Testis (tissue), 2 donors: ENCODE measurements at regions not wholly inside any gene's neighbourhood (a gene's known extent, or its start where the extent isn't known, plus 50 kb on each side); places are given as distances from the start of the nearest gene placed in this dataset.

Source experiments
- POLR2A ChIP-seq: fragments of 450-650 bp; IDR thresholded peaks from one replicate; pipeline ENCODE4 v1.6.1; 2017; ENCODE audit warnings: antibody characterized with exemption, mild to moderate bottlenecking, moderate library complexity
- TF ChIP-seq, protein P1 (sequence below), 3 experiments: fragments of 450-650 bp in 2 of 3; fragments of 200-600 bp in 1 of 3; sonication (generic) in 1 of 3; IDR thresholded peaks; one replicate each; pipeline ENCODE4 v1.5.1; 2016 to 2019; ENCODE audit warnings: antibody characterized with exemption in 3 of 3, mild to moderate bottlenecking in 2 of 3, moderate library complexity in 1 of 3

DNA sequence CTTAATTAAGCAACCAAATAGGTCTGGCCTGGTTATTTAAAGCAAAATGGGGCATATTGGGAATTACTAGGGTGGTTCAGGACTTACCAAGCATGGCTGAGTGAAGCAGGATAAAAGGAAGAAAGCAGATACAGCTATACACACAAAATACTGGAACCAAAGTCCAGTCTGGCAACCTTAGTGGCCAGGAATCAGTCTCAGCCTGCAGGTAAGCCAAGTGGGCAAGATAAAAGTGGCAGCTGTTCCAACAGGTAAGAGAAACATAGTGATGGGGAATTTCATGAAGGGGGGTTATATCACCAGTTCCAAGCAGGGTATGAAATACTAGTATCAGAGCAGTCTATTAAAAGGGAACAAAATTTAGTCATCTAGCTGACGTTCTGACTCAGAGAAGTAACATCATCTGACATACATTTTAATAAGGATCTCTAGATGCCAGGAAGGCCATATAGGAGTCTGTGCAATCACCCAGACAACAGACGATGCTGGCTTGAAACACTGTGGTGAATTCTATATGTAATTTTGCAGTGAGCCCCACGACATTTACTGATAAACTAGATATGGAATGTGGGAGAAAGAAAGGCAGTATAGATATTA lies 292.1 kb upstream of the HSF2 start:
- TF ChIP-seq POLR2A = no peak
- TF ChIP-seq, protein P1, sequence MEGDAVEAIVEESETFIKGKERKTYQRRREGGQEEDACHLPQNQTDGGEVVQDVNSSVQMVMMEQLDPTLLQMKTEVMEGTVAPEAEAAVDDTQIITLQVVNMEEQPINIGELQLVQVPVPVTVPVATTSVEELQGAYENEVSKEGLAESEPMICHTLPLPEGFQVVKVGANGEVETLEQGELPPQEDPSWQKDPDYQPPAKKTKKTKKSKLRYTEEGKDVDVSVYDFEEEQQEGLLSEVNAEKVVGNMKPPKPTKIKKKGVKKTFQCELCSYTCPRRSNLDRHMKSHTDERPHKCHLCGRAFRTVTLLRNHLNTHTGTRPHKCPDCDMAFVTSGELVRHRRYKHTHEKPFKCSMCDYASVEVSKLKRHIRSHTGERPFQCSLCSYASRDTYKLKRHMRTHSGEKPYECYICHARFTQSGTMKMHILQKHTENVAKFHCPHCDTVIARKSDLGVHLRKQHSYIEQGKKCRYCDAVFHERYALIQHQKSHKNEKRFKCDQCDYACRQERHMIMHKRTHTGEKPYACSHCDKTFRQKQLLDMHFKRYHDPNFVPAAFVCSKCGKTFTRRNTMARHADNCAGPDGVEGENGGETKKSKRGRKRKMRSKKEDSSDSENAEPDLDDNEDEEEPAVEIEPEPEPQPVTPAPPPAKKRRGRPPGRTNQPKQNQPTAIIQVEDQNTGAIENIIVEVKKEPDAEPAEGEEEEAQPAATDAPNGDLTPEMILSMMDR (IDR thresholded peaks at IDR 0.05) = no peak
